GM23338 (cell line): ENCODE measurements at regions not wholly inside any gene's neighbourhood (a gene's known extent, or its start where the extent isn't known, plus 50 kb on each side); places are given as distances from the start of the nearest gene placed in this dataset.
"Not testable (repeated sequence)": the region's sequence is repeated elsewhere in the genome, so short reads cannot be mapped to it uniquely, and the experiment has no call there.

Experiments used
- CTCF ChIP-seq, 2 experiments: fragments of 200-600 bp in 1 of 2; sonication (generic) in 1 of 2; conservative IDR thresholded peaks; 2 replicates each; pipeline versions ENCODE4 v1.5.1 to v1.6.1; 2016 to 2017; ENCODE audit warnings: antibody characterized with exemption in 2 of 2, low read depth in 2 of 2, mild to moderate bottlenecking in 2 of 2, moderate library complexity in 1 of 2
- EZH2 ChIP-seq: fragments of 200-600 bp; sonication (generic); IDR thresholded peaks from one replicate; pipeline ENCODE4 v1.8.0; 2017; ENCODE audit warnings: antibody characterized with exemption, mild to moderate bottlenecking, low read depth; ENCODE audit not compliant: unreplicated experiment
- EZH2phosphoT487 ChIP-seq: fragments of 200-600 bp; sonication (generic); IDR thresholded peaks from one replicate; pipeline ENCODE4 v1.8.1; 2018; ENCODE audit warnings: antibody characterized with exemption; ENCODE audit not compliant: unreplicated experiment

DNA sequence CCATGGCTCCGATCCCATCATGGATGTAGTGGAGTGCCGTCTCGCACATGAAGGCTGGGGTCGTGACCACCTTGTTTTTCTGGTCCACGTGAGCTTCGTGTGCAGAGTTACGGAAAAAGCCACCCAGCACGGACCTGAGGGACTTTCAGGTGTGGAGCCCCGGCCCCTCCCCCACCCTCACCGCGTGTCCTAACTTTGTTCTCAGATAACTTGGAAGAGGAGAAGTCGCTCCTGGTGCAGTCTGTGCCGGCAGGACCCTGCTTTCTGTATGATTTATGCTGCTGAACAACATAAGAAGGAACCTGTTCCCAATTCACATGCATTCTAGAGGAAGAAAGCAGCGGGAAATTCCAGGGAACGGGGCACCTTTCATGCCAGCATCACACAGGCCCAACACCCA lies 5404.2 kb upstream of the TPTE start:
- TF ChIP-seq CTCF (conservative IDR thresholded peaks at IDR 0.05; ENCODE audit: low read depth in 2 of 2); EZH2; EZH2phosphoT487: not testable (repeated sequence)
